ENCODE measurements at regions not wholly inside any gene's neighbourhood (a gene's known extent, or its start where the extent isn't known, plus 50 kb on each side); places are given as distances from the start of the nearest gene placed in this dataset.

GRCh38 chr2:2896011-2896410 is 481.6 kb downstream of the EIPR1 start:
- no peak for TF ChIP-seq OSR1 (CRISPR knock-in tag; IDR thresholded peaks at IDR 0.05)
- TF ChIP-seq ZNF70 (CRISPR knock-in tag; IDR thresholded peaks at IDR 0.05): no peak
- TF ChIP-seq ZC3H10 (CRISPR knock-in tag; IDR thresholded peaks at IDR 0.05): no peak
- no peak for TF ChIP-seq SNAI2 (CRISPR knock-in tag; IDR thresholded peaks at IDR 0.05)
- TF ChIP-seq GLIS3 (CRISPR knock-in tag; IDR thresholded peaks at IDR 0.05): no peak
- no peak for TF ChIP-seq TSHZ2 (CRISPR knock-in tag; IDR thresholded peaks at IDR 0.05)
- TF ChIP-seq ZNF8 (CRISPR knock-in tag; IDR thresholded peaks at IDR 0.05): no peak

All from SK-N-SH treated with all-trans-retinoic acid at 6 μM for 48 hours (cell line).